Spleen (tissue), 7 donors: ENCODE measurements at regions not wholly inside any gene's neighbourhood (a gene's known extent, or its start where the extent isn't known, plus 50 kb on each side); places are given as distances from the start of the nearest gene placed in this dataset.

Experiments used
- CTCF ChIP-seq, 11 experiments: fragments of 200-600 bp in 7 of 11; fragments of 450-650 bp in 4 of 11; sonication (generic) in 4 of 11; IDR thresholded peaks in 8 of 11; conservative IDR thresholded peaks in 3 of 11; 1 replicate in 7 of 11; 2 replicates in 4 of 11; pipeline versions ENCODE4 v1.4.0 to v1.8.0; 2016 to 2021; ENCODE audit warnings: antibody characterized with exemption in 11 of 11, inconsistent platforms in 4 of 11, mild to moderate bottlenecking in 1 of 11
- POLR2A ChIP-seq, 3 donors: fragments of 450-650 bp; IDR thresholded peaks; one replicate each; pipeline ENCODE4 v1.5.1; 2017; ENCODE audit warnings: antibody characterized with exemption in 3 of 3, mild to moderate bottlenecking in 1 of 3
- POLR2AphosphoS5 ChIP-seq, 3 donors: sonication (generic); formaldehyde crosslinking; IDR thresholded peaks; one replicate each; pipeline ENCODE4 v1.5.1; 2017; ENCODE audit warnings: antibody characterized with exemption in 3 of 3
- donor health status: DM: no; HTN: no; CAD: no; lungs with moderate emphysema.
- donor health status: DM: no; HTN: no; CAD: no.
- donor health status: DM: no; HTN: no; CAD: no.

- no peak for TF ChIP-seq POLR2A (IDR thresholded peaks at IDR 0.05)
- no peak for TF ChIP-seq CTCF (IDR thresholded peaks at IDR 0.05 in 8 of 11, conservative IDR thresholded peaks at IDR 0.05 in 3 of 11)
- TF ChIP-seq POLR2AphosphoS5 (IDR thresholded peaks at IDR 0.05): no peak
Observed at GRCh38 chr13:76610819-76611415, 275.3 kb downstream of the KCTD12 start.
